HEK293T (cell line): ENCODE measurements at regions not wholly inside any gene's neighbourhood (a gene's known extent, or its start where the extent isn't known, plus 50 kb on each side); places are given as distances from the start of the nearest gene placed in this dataset.

Experiments used
- CTCF ChIA-PET: fragments of 350-600 bp; formaldehyde crosslinking; extraction: SDS; loops from one replicate; lab custom pipeline; 2021; ENCODE audit warnings: antibody characterized with exemption, inconsistent platforms; lab: Yijun Ruan, JAX
- POLR2A ChIA-PET: fragments of 350-600 bp; formaldehyde crosslinking; extraction: SDS; loops from one replicate; lab custom pipeline; 2020; ENCODE audit warnings: antibody characterized with exemption, inconsistent platforms; lab: Yijun Ruan, JAX
- DNase-seq: peaks from one replicate; pipeline ENCODE4 v3.0.0; 2012; ENCODE audit warnings: mixed read lengths; ENCODE audit errors: extremely low spot score
- ARNT ChIP-seq: fragments of 450-650 bp; IDR thresholded peaks from 2 replicates; pipeline ENCODE4 v1.6.1; 2017; ENCODE audit warnings: mild to moderate bottlenecking
- BHLHE40 ChIP-seq: fragments of 450-650 bp; IDR thresholded peaks from 2 replicates; pipeline ENCODE4 v1.6.1; 2016; ENCODE audit warnings: mild to moderate bottlenecking, moderate library complexity, borderline replicate concordance
- CTBP1 ChIP-seq: fragments of 450-650 bp; IDR thresholded peaks from 2 replicates; pipeline ENCODE4 v1.6.1; 2016; ENCODE audit warnings: borderline replicate concordance
- ELF4 ChIP-seq: fragments of 450-650 bp; IDR thresholded peaks from 2 replicates; pipeline ENCODE4 v1.6.1; 2017; ENCODE audit warnings: antibody characterized with exemption
- FOXA1 ChIP-seq: fragments of 450-650 bp; IDR thresholded peaks from 2 replicates; pipeline ENCODE4 v1.6.1; 2016; ENCODE audit warnings: mild to moderate bottlenecking
- FOXK2 ChIP-seq: fragments of 450-650 bp; IDR thresholded peaks from 2 replicates; pipeline ENCODE4 v1.6.1; 2016; ENCODE audit warnings: mild to moderate bottlenecking
- FOXM1 ChIP-seq: fragments of 450-650 bp; IDR thresholded peaks from 2 replicates; pipeline ENCODE4 v1.6.1; 2017; ENCODE audit warnings: mild to moderate bottlenecking, borderline replicate concordance
- HDGF ChIP-seq: fragments of 450-650 bp; IDR thresholded peaks from 2 replicates; pipeline ENCODE4 v1.6.1; 2017; ENCODE audit warnings: antibody characterized with exemption, borderline replicate concordance
- L3MBTL2 ChIP-seq: fragments of 450-650 bp; conservative IDR thresholded peaks from 2 replicates; pipeline ENCODE4 v1.6.1; 2016; ENCODE audit warnings: mild to moderate bottlenecking
- LEF1 ChIP-seq: fragments of 450-650 bp; IDR thresholded peaks from 2 replicates; pipeline ENCODE4 v1.6.1; 2017; ENCODE audit warnings: mild to moderate bottlenecking, borderline replicate concordance
- NFRKB ChIP-seq: fragments of 450-650 bp; IDR thresholded peaks from 2 replicates; pipeline ENCODE4 v1.6.1; 2016; ENCODE audit warnings: mild to moderate bottlenecking, moderate library complexity
- PKNOX1 ChIP-seq: fragments of 450-650 bp; IDR thresholded peaks from 2 replicates; pipeline ENCODE4 v1.6.1; 2016
- SP1 ChIP-seq: fragments of 450-650 bp; IDR thresholded peaks from 2 replicates; pipeline ENCODE4 v1.6.1; 2017
- SUZ12 ChIP-seq: fragments of 450-650 bp; IDR thresholded peaks from 2 replicates; pipeline ENCODE4 v1.6.1; 2016; ENCODE audit warnings: mild to moderate bottlenecking
- TARDBP ChIP-seq: fragments of 450-650 bp; IDR thresholded peaks from 2 replicates; pipeline ENCODE4 v1.6.1; 2016
- ZNF384 ChIP-seq: fragments of 450-650 bp; IDR thresholded peaks from 2 replicates; pipeline ENCODE4 v1.6.1; 2016

DNA sequence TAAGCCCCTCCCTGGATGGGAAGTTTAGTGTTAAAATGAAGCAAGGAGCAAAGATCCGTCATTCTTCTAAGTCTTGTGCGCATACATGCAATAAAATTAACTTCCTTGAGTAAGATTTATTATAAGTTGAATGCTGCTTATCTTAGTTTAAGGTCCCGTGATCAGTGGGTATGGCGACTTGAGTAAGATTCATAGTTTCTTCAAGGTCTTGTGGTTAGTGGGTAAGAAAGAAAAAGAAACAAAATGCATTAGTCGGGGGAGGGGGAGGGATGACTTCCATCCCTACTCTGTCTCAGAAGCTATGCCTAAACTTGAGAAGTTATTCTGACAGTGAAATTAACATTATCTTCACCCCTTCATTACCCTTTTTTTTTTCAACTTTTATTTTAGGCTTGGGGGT is 127.3 kb upstream of the MAGEB16 start:
- ChIA-PET POLR2A (no interaction called here), CTCF (no interaction called here)
- DNase-seq, result no peak
- TF ChIP-seq LEF1 (no peak), SUZ12 (no peak), FOXA1 (no peak), BHLHE40 (no peak), FOXM1 (no peak), SP1 (no peak), NFRKB (no peak), ELF4 (no peak), L3MBTL2 (no peak), HDGF (no peak), ZNF384 (no peak), ARNT (no peak), CTBP1 (no peak), FOXK2 (no peak), PKNOX1 (no peak), TARDBP (no peak)

DNA sequence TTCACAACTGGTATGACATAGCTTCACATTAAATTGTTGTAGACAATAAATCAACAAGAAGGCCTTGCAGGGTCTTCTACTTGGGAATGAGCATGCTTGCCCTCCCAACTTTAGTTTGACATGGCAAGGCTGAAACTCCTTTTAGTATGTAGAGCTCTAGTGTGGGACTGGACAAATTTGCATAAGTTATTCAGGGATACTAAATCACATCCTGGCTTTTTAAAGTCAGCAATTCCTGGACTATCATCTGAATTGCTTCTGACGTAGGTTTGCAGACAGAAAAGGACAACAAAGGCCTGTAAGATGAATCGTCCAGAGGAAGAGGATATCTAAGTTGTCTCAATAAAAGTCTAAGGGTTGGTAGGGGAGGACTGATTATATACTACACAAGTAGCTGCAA is 123.0 kb upstream of the MAGEB16 start:
- CTCF ChIA-PET, result no interaction called here
- POLR2A ChIA-PET, result no interaction called here
- TF ChIP-seq TARDBP (no peak), NFRKB (no peak), ELF4 (no peak), PKNOX1 (no peak), SUZ12 (no peak), HDGF (no peak), ZNF384 (no peak), CTBP1 (no peak), L3MBTL2 (no peak), FOXM1 (no peak), FOXA1 (no peak), BHLHE40 (no peak), LEF1 (no peak), ARNT (no peak), SP1 (no peak), FOXK2 (no peak)
- no peak for DNase-seq

GRCh38 chrX:35680940-35681346 is 117.2 kb upstream of the MAGEB16 start:
- POLR2A ChIA-PET, result no interaction called here
- no peak for DNase-seq
- no peak for TF ChIP-seq TARDBP
- TF ChIP-seq FOXK2, result no peak
- no peak for TF ChIP-seq ZNF384
- no peak for TF ChIP-seq L3MBTL2
- TF ChIP-seq NFRKB, result no peak
- no peak for TF ChIP-seq SP1
- no peak for TF ChIP-seq ARNT
- no peak for TF ChIP-seq BHLHE40
- no peak for TF ChIP-seq FOXM1
- TF ChIP-seq HDGF, result no peak
- no peak for TF ChIP-seq FOXA1
- TF ChIP-seq CTBP1, result no peak
- TF ChIP-seq SUZ12, result no peak
- no peak for TF ChIP-seq PKNOX1
- TF ChIP-seq ELF4, result no peak
- TF ChIP-seq LEF1, result no peak
- CTCF ChIA-PET, result no interaction called here

GRCh38 chrX:35682476-35682875 is 115.7 kb upstream of the MAGEB16 start:
- no peak for DNase-seq
- ChIA-PET CTCF (no interaction called here), POLR2A (no interaction called here)
- TF ChIP-seq NFRKB (no peak), HDGF (no peak), ARNT (no peak), FOXK2 (no peak), BHLHE40 (no peak), LEF1 (no peak), FOXM1 (no peak), SUZ12 (no peak), SP1 (no peak), ELF4 (no peak), PKNOX1 (no peak), ZNF384 (no peak), TARDBP (no peak), CTBP1 (no peak)

- ChIA-PET POLR2A (no interaction called here), CTCF (no interaction called here)
- DNase-seq, result no peak
- no peak for TF ChIP-seq ELF4
- no peak for TF ChIP-seq BHLHE40
- no peak for TF ChIP-seq ZNF384
- TF ChIP-seq SUZ12, result no peak
- TF ChIP-seq FOXK2, result no peak
- TF ChIP-seq PKNOX1, result no peak
- no peak for TF ChIP-seq ARNT
- no peak for TF ChIP-seq HDGF
- no peak for TF ChIP-seq FOXA1
Observed at GRCh38 chrX:35696760-35697234, 101.3 kb upstream of the MAGEB16 start.
